Ectodermal cell (in vitro differentiated cells): ENCODE measurements at regions not wholly inside any gene's neighbourhood (a gene's known extent, or its start where the extent isn't known, plus 50 kb on each side); places are given as distances from the start of the nearest gene placed in this dataset.
"Not testable (repeated sequence)": the region's sequence is repeated elsewhere in the genome, so short reads cannot be mapped to it uniquely, and the experiment has no call there.

Experiments
- H3K27ac ChIP-seq: 2 replicates; pipeline ENCODE4 v1.7.0; 2013; ENCODE audit warnings: mild to moderate bottlenecking, low read depth, low read length; ENCODE audit not compliant: insufficient read depth, poor library complexity, severe bottlenecking
- H3K27me3 ChIP-seq: 2 replicates; pipeline ENCODE4 v1.7.0; 2013; ENCODE audit warnings: mild to moderate bottlenecking, low read length; ENCODE audit not compliant: insufficient read depth, control insufficient read depth, poor library complexity, severe bottlenecking
- H3K36me3 ChIP-seq: one replicate; pipeline ENCODE4 v1.7.0; 2013; ENCODE audit warnings: low read length; ENCODE audit not compliant: control insufficient read depth, insufficient read depth
- H3K4me1 ChIP-seq: one replicate; pipeline ENCODE4 v1.7.0; 2013; ENCODE audit warnings: low read length; ENCODE audit not compliant: control insufficient read depth, insufficient read depth
- H3K4me3 ChIP-seq: 2 replicates; pipeline ENCODE4 v1.7.0; 2013; ENCODE audit warnings: low read depth, low read length, control low read depth; ENCODE audit not compliant: insufficient read depth
- H3K9me3 ChIP-seq: 2 replicates; pipeline ENCODE4 v1.7.0; 2013; ENCODE audit warnings: mild to moderate bottlenecking, low read length, moderate library complexity; ENCODE audit not compliant: control insufficient read depth
- WGBS, 2 experiments: methylation state at CpG; one replicate each; pipeline ENCODE4 v1.1.7; 2013; ENCODE audit warnings: missing lambda C conversion rate in 2 of 2; 5-methylcytosine and 5-hydroxymethylcytosine counted together

DNA sequence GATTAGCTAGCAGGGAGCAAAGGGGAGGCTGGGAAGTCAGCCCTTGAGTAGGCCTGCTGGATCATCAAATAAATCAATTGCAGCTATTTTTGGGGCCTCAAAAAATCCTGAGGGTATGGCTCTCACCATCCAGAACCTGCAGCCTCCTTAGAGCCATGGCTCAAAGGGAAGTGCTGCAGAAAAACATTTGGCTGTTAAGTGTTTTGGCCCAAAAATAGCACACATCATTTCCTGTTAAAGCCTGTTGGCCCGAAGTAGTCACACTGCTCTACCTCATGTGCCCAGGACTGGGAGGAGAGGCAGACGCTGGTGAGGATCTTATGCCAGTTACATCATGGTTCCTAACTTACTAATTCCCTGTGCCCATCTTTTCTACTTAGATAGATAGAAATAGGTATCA, 176.8 kb upstream of the PLGLB1 start:
- not testable (repeated sequence) for H3K4me1 ChIP-seq, H3K9me3 ChIP-seq, H3K27me3 ChIP-seq, H3K27ac ChIP-seq, H3K4me3 ChIP-seq, H3K36me3 ChIP-seq
- WGBS, 2 experiments = no CpG with 5 or more reads among the region's 2 CpGs

DNA sequence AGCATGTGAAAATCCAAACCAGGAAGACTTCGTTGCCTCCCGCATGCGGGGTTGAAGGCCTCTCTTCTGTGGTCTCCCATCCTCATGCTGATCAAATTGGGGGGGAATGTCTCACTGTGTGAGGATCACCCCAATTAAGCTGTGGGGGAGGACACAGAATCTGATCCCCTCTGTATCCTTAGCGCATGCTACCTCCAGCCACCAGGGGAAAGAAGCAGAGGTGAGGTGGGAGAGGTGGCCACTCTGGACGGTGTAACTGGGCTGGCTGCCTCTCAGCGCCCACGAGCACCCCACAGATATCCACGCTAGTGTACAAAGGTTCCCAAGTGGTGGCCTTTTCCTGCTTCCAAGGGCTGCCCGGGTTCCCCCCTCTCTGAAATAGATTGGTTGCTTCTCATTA, 177.6 kb upstream of the PLGLB1 start:
- not testable (repeated sequence) for H3K27me3 ChIP-seq, H3K27ac ChIP-seq, H3K36me3 ChIP-seq, H3K4me1 ChIP-seq, H3K9me3 ChIP-seq, H3K4me3 ChIP-seq
- WGBS, 2 experiments = no CpG with 5 or more reads among the region's 9 CpGs

DNA sequence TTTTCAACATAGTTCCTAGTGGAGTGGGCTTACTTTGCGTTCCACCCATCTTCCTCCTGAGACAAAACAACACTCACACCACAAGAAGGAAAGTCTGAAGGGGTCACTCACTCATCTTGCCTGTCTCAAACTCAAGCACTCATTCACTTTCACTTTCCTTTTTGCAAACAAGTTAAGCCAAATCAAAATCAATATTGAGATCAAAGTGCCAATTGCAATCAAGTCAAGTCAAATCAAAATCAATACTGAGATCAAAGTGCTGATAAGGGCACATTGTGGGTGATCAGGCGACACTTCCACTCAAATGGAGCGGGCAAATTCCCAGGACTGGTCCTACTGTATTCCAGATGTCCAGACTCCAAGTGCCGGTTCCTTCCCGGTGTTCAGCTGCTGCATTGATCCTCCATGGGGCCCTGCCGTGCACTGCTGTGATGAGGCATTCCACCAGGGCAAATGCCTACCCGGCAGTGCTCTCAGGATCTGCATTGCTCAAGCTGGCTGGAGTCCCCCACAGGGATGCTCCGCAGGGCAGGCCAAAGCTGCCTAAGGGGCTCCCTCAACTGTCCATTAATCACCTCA, 183.0 kb upstream of the PLGLB1 start:
- H3K9me3 ChIP-seq, H3K36me3 ChIP-seq, H3K27me3 ChIP-seq, H3K4me1 ChIP-seq, H3K4me3 ChIP-seq, H3K27ac ChIP-seq: not testable (repeated sequence)
- 95 to 98% methylated on average over 6 to 7 of the region's 8 CpGs for WGBS, 2 experiments

DNA sequence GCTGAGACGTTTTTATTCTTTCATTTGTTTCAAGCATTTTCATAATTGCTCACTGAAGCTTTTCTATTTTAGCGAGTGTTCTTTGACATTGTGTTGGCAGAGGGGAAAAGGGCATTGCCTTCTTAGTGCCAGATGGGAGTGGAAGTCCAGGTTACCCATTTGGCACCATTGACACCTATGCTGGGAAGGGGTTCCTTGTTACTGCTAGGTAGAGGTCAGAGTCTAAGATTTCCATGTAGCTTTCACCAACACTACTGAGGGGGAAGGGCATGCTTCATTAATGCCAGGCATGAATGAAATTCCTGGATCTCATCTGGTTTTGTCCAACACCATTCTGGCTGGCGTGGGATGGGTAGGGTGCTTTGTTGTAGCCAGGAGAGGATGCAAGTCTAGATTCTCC, 191.3 kb upstream of the PLGLB1 start:
- not testable (repeated sequence) for H3K27me3 ChIP-seq, H3K9me3 ChIP-seq, H3K27ac ChIP-seq, H3K4me3 ChIP-seq, H3K36me3 ChIP-seq, H3K4me1 ChIP-seq
- no CpG with 5 or more reads among the region's 3 CpGs for WGBS, 2 experiments

DNA sequence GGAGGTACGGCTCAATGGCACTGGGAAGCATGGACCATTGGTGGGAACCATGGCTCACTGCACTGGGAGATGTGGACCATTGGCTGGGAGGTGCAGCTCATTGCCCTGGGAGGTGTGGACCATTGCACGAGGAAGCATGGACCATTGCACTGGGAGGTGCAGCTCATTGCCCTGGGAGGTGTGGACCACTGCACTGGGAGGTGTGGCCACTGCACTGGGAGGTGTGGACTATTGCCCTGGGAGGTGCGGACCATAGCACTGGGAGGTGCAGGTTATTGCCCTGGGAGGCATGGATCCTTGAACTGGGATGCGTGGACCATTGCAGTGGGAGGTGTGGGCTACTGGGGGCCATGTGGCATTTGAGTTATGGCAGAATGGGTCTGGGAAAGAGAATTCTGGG, 195.4 kb upstream of the PLGLB1 start:
- not testable (repeated sequence) for H3K27ac ChIP-seq, H3K4me3 ChIP-seq, H3K36me3 ChIP-seq, H3K4me1 ChIP-seq, H3K9me3 ChIP-seq, H3K27me3 ChIP-seq
- WGBS, 2 experiments = 90 to 93% methylated on average over 2 of the region's 4 CpGs

DNA sequence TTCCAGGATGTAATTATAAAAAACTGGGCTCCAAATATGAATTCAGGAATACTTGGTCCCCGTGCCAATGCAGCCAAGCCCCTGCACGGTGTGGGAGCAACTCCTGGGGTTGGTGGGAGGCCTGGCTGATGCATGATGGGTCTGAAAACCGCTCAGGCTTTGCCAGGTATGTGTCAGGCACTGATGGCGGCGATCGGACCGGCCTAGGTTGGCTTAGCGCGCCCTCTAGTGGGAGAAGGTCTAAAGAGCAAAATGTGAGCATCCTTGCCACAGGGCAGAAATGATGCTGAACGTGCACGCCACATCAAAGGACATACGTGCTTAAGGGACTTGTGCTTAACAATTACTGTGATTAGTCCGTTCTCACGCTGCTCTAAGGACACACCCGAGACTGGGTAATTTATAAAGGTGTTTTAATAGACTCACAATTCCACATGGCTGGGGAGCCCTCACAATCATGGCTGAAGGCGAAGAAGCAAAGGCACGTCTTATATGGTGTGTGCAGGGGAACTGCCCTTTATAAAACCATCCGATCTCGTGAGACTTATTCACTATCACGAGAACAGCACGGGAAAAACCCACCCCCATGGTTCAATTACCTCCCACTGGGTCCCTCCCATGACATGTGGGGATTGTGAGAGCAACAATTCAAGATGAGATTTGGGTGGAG, 196.2 kb upstream of the PLGLB1 start:
- not testable (repeated sequence) for H3K9me3 ChIP-seq, H3K36me3 ChIP-seq, H3K27me3 ChIP-seq, H3K4me3 ChIP-seq, H3K27ac ChIP-seq, H3K4me1 ChIP-seq
- 8 to 30% methylated on average over 2 to 3 of the region's 21 CpGs for WGBS, 2 experiments

DNA sequence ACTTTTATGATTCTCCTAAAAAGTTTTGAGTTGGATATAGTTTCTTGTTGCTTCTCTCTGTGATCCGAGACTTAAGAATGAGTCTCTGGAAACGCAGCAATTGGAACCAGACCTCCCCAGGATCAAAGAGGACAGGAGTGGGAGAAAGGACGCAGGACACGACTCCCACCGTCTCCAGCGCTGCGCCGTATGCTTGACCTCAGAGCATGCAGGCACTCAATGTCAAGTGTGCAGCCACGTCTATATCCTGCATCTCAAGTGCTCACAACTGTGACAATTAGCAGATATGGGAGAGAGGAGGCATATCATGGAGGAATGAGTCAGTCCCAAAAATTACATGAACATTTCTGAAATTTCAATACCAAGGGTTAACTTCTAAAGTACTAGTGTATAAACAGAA, 199.0 kb upstream of the PLGLB1 start:
- H3K27ac ChIP-seq, H3K4me1 ChIP-seq, H3K4me3 ChIP-seq, H3K36me3 ChIP-seq, H3K9me3 ChIP-seq, H3K27me3 ChIP-seq: not testable (repeated sequence)
- 80 to 82% methylated on average over 8 of the region's 9 CpGs for WGBS, 2 experiments

DNA sequence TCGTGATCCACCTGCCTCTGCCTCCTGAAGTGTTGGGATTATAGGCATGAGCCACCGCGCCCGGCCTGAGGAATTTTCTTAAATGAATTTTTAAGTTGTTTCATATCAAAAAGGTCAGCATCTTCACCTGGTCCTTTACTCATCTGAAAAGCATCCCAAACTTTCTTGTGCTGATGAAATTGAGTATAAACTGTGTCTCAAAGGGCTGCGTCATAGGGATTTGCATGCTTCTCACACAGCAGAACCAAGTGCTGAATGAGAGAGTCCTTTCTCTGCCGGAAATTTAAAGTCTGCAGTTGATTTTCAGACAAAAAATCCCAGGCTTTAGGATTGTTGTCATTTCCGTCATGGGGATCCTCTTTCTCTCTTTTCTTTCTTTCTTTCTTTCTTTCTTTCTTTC, 200.5 kb upstream of the PLGLB1 start:
- WGBS, 2 experiments = 83 to 90% methylated on average over 4 of the region's 7 CpGs

DNA sequence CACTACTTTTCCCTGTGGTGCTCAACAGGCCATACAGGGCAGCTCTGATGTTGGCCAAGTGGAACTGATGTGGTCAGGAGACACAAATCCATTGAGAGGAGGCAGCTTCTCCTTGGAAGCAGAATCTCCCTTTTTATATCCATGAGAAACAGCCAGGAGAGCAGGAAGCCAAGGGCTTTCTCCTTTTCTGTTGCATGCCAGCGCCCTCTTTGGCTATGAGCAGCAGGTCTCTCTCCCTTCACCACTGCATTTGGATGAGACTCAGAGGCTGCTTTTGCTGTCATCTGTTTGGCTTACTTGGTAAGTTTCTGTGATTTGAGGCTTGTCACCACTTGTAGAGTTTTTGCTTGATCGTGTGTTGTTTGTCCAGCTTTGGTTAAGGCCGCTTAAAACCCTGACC, 202.2 kb upstream of the PLGLB1 start:
- not testable (repeated sequence) for H3K36me3 ChIP-seq, H3K4me1 ChIP-seq, H3K9me3 ChIP-seq, H3K4me3 ChIP-seq, H3K27ac ChIP-seq, H3K27me3 ChIP-seq
- WGBS, 2 experiments = 20 to 28% methylated on average over 2 of the region's 3 CpGs

More for the DNA sequence above, 200.5 kb upstream of the PLGLB1 start:
- H3K36me3 ChIP-seq, H3K9me3 ChIP-seq, H3K4me1 ChIP-seq, H3K27ac ChIP-seq, H3K27me3 ChIP-seq, H3K4me3 ChIP-seq: not testable (repeated sequence)

DNA sequence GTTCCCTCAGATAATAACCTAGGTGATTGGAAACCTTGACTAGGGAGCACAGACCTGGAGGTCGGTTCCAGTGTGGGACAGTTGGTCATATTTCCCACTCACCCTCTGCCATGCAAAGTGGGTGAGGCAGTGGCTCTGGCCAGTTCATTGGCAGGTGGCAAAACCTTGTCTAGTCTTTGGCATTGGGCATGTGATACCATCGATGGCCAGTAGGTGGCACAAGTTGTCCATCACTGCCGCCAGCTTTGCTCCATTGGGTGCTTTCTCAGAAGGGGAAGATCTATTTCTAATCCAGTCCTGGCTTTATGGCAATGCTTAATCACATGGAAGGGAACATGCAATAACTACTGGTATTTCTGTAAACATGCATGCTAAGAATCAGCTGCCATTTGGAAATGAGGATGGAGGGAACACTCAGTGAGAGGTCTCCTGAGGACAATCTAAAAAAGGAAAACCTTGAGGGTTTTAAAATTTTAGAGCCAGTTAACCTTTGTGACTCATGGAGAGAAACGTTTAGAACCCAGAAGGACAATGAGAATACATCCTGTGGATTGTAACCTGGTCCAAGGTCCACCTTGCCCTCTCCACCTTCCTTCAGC, 207.5 kb upstream of the PLGLB1 start:
- H3K4me3 ChIP-seq, H3K27me3 ChIP-seq, H3K27ac ChIP-seq, H3K9me3 ChIP-seq, H3K36me3 ChIP-seq, H3K4me1 ChIP-seq: not testable (repeated sequence)
- WGBS, 2 experiments = 0% methylated on average over 1 of the region's 4 CpGs

DNA sequence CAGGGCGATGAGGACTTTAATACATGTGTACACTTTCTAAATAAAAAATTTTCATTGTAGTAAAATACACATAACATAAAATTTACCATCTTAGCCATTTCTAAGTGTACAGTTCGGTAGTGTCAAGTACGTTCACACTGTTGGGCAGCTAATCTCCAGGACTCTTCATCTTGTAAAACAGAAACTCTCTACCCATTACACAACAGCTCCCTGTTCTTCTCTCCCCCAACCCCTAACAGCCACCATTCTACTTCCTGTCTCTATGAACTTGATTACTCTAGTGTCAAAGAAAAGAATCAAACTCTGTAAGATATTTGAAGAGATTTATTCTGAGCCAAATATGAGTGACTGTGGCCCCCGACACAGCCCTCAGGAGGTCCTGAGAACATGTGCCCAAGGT, 208.3 kb upstream of the PLGLB1 start:
- no CpG with 5 or more reads among the region's 4 CpGs for WGBS, 2 experiments
- H3K27ac ChIP-seq, H3K4me3 ChIP-seq, H3K36me3 ChIP-seq, H3K27me3 ChIP-seq, H3K9me3 ChIP-seq, H3K4me1 ChIP-seq: not testable (repeated sequence)
